HUES6 (cell line): ENCODE measurements at regions not wholly inside any gene's neighbourhood (a gene's known extent, or its start where the extent isn't known, plus 50 kb on each side); places are given as distances from the start of the nearest gene placed in this dataset.

ENCODE experiments used
- H3K27ac ChIP-seq: 2 replicates; pipeline ENCODE4 v1.7.0; 2013; ENCODE audit warnings: low read depth, mild to moderate bottlenecking, low read length, inconsistent platforms
- H3K27me3 ChIP-seq: 2 replicates; pipeline ENCODE4 v1.6.1; 2013; ENCODE audit warnings: low read length; ENCODE audit not compliant: control insufficient read depth, insufficient read depth
- H3K36me3 ChIP-seq: 2 replicates; pipeline ENCODE4 v1.6.1; 2013; ENCODE audit warnings: low read length; ENCODE audit not compliant: control insufficient read depth, insufficient read depth
- H3K4me1 ChIP-seq: 2 replicates; pipeline ENCODE4 v1.6.1; 2013; ENCODE audit warnings: low read length; ENCODE audit not compliant: control insufficient read depth, insufficient read depth
- H3K4me3 ChIP-seq: 2 replicates; pipeline ENCODE4 v1.5.1; 2013; ENCODE audit warnings: low read depth, low read length
- H3K9ac ChIP-seq: one replicate; pipeline ENCODE4 v1.6.1; 2013; ENCODE audit warnings: mild to moderate bottlenecking, low read length
- H3K9me3 ChIP-seq: 2 replicates; pipeline ENCODE4 v1.6.1; 2013; ENCODE audit warnings: low read depth, low read length; ENCODE audit not compliant: control insufficient read depth, insufficient read depth

- Histone ChIP-seq H3K4me3 (no peak overlapping the region), H3K27me3 (no peaks in the 10 kb centered on the region), H3K27ac (no peak overlapping the region), H3K36me3 (no peaks in the 10 kb centered on the region), H3K4me1 (peaks cover 13% of the 10 kb centered on the region), H3K9ac (no peak overlapping the region), H3K9me3 (peaks cover 6% of the 10 kb centered on the region)
These were observed 450.4 kb upstream of the JARID2 start for GRCh38 chr6:14795451-14795850.

GRCh38 chr6:14796974-14797762 is 448.7 kb upstream of the JARID2 start:
- Histone ChIP-seq H3K9ac (no peak overlapping the region), H3K27ac (no peak overlapping the region), H3K9me3 (peaks cover 6% of the 10 kb centered on the region), H3K36me3 (no peaks in the 10 kb centered on the region), H3K27me3 (no peaks in the 10 kb centered on the region), H3K4me1 (peaks cover 12% of the 10 kb centered on the region), H3K4me3 (no peak overlapping the region)

- Histone ChIP-seq H3K27ac (no peak overlapping the region), H3K27me3 (no peaks in the 10 kb centered on the region), H3K36me3 (no peaks in the 10 kb centered on the region), H3K9ac (no peak overlapping the region), H3K9me3 (peaks cover 6% of the 10 kb centered on the region), H3K4me1 (peaks cover 10% of the 10 kb centered on the region), H3K4me3 (no peak overlapping the region)
These were observed 447.8 kb upstream of the JARID2 start for GRCh38 chr6:14797875-14798593.

- no peak overlapping the region for H3K27ac ChIP-seq
- no peak overlapping the region for H3K4me3 ChIP-seq
- H3K27me3 ChIP-seq, result no peaks in the 10 kb centered on the region
- H3K36me3 ChIP-seq, result no peaks in the 10 kb centered on the region
- peaks cover 6% of the 10 kb centered on the region for H3K9me3 ChIP-seq
- H3K9ac ChIP-seq, result no peak overlapping the region
- peaks cover 10% of the 10 kb centered on the region for H3K4me1 ChIP-seq
These were observed 447.3 kb upstream of the JARID2 start for GRCh38 chr6:14798594-14798982.

- Histone ChIP-seq H3K36me3 (no peaks in the 10 kb centered on the region), H3K4me1 (peaks cover 10% of the 10 kb centered on the region), H3K27ac (no peak overlapping the region), H3K9me3 (peaks cover 6% of the 10 kb centered on the region), H3K4me3 (no peak overlapping the region), H3K9ac (no peak overlapping the region), H3K27me3 (no peaks in the 10 kb centered on the region)
These were observed 446.8 kb upstream of the JARID2 start for GRCh38 chr6:14798996-14799588.

- no peaks in the 10 kb centered on the region for H3K36me3 ChIP-seq
- H3K27me3 ChIP-seq, result no peaks in the 10 kb centered on the region
- no peak overlapping the region for H3K4me3 ChIP-seq
- peaks cover 10% of the 10 kb centered on the region for H3K4me1 ChIP-seq
- no peak overlapping the region for H3K27ac ChIP-seq
- H3K9me3 ChIP-seq, result peaks cover 6% of the 10 kb centered on the region
- H3K9ac ChIP-seq, result no peak overlapping the region
These were observed 445.9 kb upstream of the JARID2 start for GRCh38 chr6:14799928-14800327.

- Histone ChIP-seq H3K9me3 (peaks cover 13% of the 10 kb centered on the region), H3K27me3 (no peaks in the 10 kb centered on the region), H3K9ac (no peak overlapping the region), H3K4me1 (peaks cover 10% of the 10 kb centered on the region), H3K27ac (no peak overlapping the region), H3K4me3 (no peak overlapping the region), H3K36me3 (no peaks in the 10 kb centered on the region)
These were observed 443.2 kb upstream of the JARID2 start for GRCh38 chr6:14802514-14803160.

- Histone ChIP-seq H3K27ac (no peak overlapping the region), H3K4me1 (no peaks in the 10 kb centered on the region), H3K27me3 (no peaks in the 10 kb centered on the region), H3K36me3 (no peaks in the 10 kb centered on the region), H3K9ac (no peak overlapping the region), H3K4me3 (no peak overlapping the region), H3K9me3 (peaks cover 25% of the 10 kb centered on the region)
These were observed 441.7 kb upstream of the JARID2 start for GRCh38 chr6:14804001-14804784.

GRCh38 chr6:14804785-14805210 is 441.1 kb upstream of the JARID2 start:
- Histone ChIP-seq H3K9me3 (peaks cover 23% of the 10 kb centered on the region), H3K9ac (no peak overlapping the region), H3K27ac (no peak overlapping the region), H3K27me3 (no peaks in the 10 kb centered on the region), H3K36me3 (no peaks in the 10 kb centered on the region), H3K4me3 (no peak overlapping the region), H3K4me1 (no peaks in the 10 kb centered on the region)

GRCh38 chr6:14806101-14806500 is 439.8 kb upstream of the JARID2 start:
- H3K4me3 ChIP-seq, result no peak overlapping the region
- H3K27me3 ChIP-seq, result no peaks in the 10 kb centered on the region
- peaks cover 23% of the 10 kb centered on the region for H3K9me3 ChIP-seq
- no peaks in the 10 kb centered on the region for H3K36me3 ChIP-seq
- no peak overlapping the region for H3K9ac ChIP-seq
- no peak overlapping the region for H3K27ac ChIP-seq
- H3K4me1 ChIP-seq, result no peaks in the 10 kb centered on the region
